SK-N-SH (cell line): ENCODE measurements at regions not wholly inside any gene's neighbourhood (a gene's known extent, or its start where the extent isn't known, plus 50 kb on each side); places are given as distances from the start of the nearest gene placed in this dataset.

Experiments
- CTCF ChIA-PET: fragments of 300-600, 350-600 bp; formaldehyde crosslinking; extraction: SDS; loops from one replicate; lab custom pipeline; 2021; lab: Yijun Ruan, JAX
- POLR2A ChIA-PET: fragments of 350-600 bp; sonication (Branson Sonifier 250); formaldehyde crosslinking; extraction: SDS; loops from one replicate; lab custom pipeline; 2020; ENCODE audit warnings: antibody characterized with exemption, inconsistent platforms; lab: Yijun Ruan, JAX
- DNase-seq: peaks from one replicate; pipeline ENCODE4 v3.0.0; 2012
- H2AFZ ChIP-seq: fragments of 200-600 bp; sonication (generic); 2 replicates; pipeline ENCODE4 v1.8.1; 2016; ENCODE audit warnings: antibody characterized with exemption, mild to moderate bottlenecking, low read depth
- H3F3A ChIP-seq: fragments of 200-600 bp; sonication (generic); replicated peaks from 2 replicates; pipeline ENCODE3; 2016; ENCODE audit warnings: antibody characterized with exemption, mild to moderate bottlenecking; ENCODE audit not compliant: insufficient read depth
- H3K27ac ChIP-seq, 2 experiments: fragments of 200-500 bp in 1 of 2; fragments of 200-600 bp in 1 of 2; sonication (Bioruptor generic) in 1 of 2; sonication (generic), shearing (Covaris generic) in 1 of 2; 2 replicates each; pipeline versions ENCODE4 v1.5.1 to v1.6.1; 2014 to 2016; ENCODE audit warnings: low read depth in 2 of 2, inconsistent platforms in 1 of 2, low read length in 1 of 2, mild to moderate bottlenecking in 1 of 2, mixed read lengths in 1 of 2
- H3K27me3 ChIP-seq: fragments of 200-600 bp; sonication (generic), shearing (Covaris generic); 2 replicates; pipeline ENCODE4 v1.6.1; 2016; ENCODE audit warnings: mixed run types; ENCODE audit not compliant: insufficient read depth
- H3K36me3 ChIP-seq, 2 experiments: fragments of 200-500 bp in 1 of 2; fragments of 200-600 bp in 1 of 2; sonication (Bioruptor generic) in 1 of 2; sonication (generic) in 1 of 2; replicated peaks in 1 of 2; 2 replicates each; pipeline versions ENCODE3 to v1.5.1; 2014 to 2016; ENCODE audit warnings: low read length in 1 of 2, mild to moderate bottlenecking in 1 of 2; ENCODE audit not compliant: insufficient read depth in 2 of 2, control insufficient read depth in 1 of 2
- H3K4me1 ChIP-seq, 2 experiments: fragments of 200-500 bp in 1 of 2; fragments of 200-600 bp in 1 of 2; sonication (Bioruptor generic) in 1 of 2; sonication (generic), shearing (Covaris generic) in 1 of 2; 2 replicates each; pipeline versions ENCODE4 v1.5.1 to v1.6.1; 2014 to 2016; ENCODE audit warnings: low read depth in 1 of 2, low read length in 1 of 2, mixed run types in 1 of 2; ENCODE audit not compliant: insufficient read depth in 2 of 2, control insufficient read depth in 1 of 2
- H3K4me2 ChIP-seq: fragments of 200-600 bp; sonication (generic), shearing (Covaris generic); 2 replicates; pipeline ENCODE4 v1.6.1; 2017; ENCODE audit warnings: mixed run types
- H3K4me3 ChIP-seq, 2 experiments: fragments of 200-500 bp in 1 of 2; fragments of 200-600 bp in 1 of 2; sonication (Bioruptor generic) in 1 of 2; sonication (generic), shearing (Covaris generic) in 1 of 2; 2 replicates each; pipeline versions ENCODE4 v1.5.1 to v1.8.1; 2014 to 2016; ENCODE audit warnings: low read depth in 2 of 2, inconsistent platforms in 1 of 2, low read length in 1 of 2, mild to moderate bottlenecking in 1 of 2, mixed read lengths in 1 of 2, moderate library complexity in 1 of 2
- H3K79me2 ChIP-seq: fragments of 200-600 bp; sonication (generic); 2 replicates; pipeline ENCODE4 v1.8.1; 2017; ENCODE audit warnings: mild to moderate bottlenecking; ENCODE audit not compliant: insufficient read depth
- H3K9ac ChIP-seq: fragments of 200-600 bp; sonication (generic); 2 replicates; pipeline ENCODE4 v1.6.1; 2017; ENCODE audit warnings: mixed run types
- H3K9me2 ChIP-seq: fragments of 200-600 bp; sonication (generic); 2 replicates; pipeline ENCODE4 v1.6.1; 2017; ENCODE audit warnings: mixed run types
- H3K9me3 ChIP-seq: fragments of 200-600 bp; sonication (generic); 2 replicates; pipeline ENCODE4 v1.6.1; 2017; ENCODE audit warnings: mixed run types, mild to moderate bottlenecking, moderate library complexity
- H4K20me1 ChIP-seq: fragments of 200-600 bp; sonication (generic); 2 replicates; pipeline ENCODE4 v1.6.1; 2017; ENCODE audit warnings: mild to moderate bottlenecking, mixed run types; ENCODE audit not compliant: insufficient read depth
- CTCF ChIP-seq: fragments of 200-600 bp; sonication (generic); IDR thresholded peaks from 2 replicates; pipeline ENCODE4 v1.6.1; 2017; ENCODE audit warnings: antibody characterized with exemption, mild to moderate bottlenecking, moderate library complexity
- ELF1 ChIP-seq: IDR thresholded peaks from 2 replicates; pipeline ENCODE4 v1.4.0; 2012
- EP300 ChIP-seq, 2 experiments: IDR thresholded peaks; 2 replicates each; pipeline versions ENCODE4 v1.4.0 to v1.6.1; 2012; ENCODE audit warnings: borderline replicate concordance in 1 of 2, low read depth in 1 of 2, low read length in 1 of 2
- EZH2phosphoT487 ChIP-seq: fragments of 200-600 bp; sonication (generic); IDR thresholded peaks from 2 replicates; pipeline ENCODE4 v1.6.1; 2017; ENCODE audit warnings: low read depth, mixed run types, mild to moderate bottlenecking, antibody characterized with exemption, moderate library complexity, borderline replicate concordance
- FOXM1 ChIP-seq: IDR thresholded peaks from 2 replicates; pipeline ENCODE4 v1.4.0; 2012; ENCODE audit warnings: low read depth, mild to moderate bottlenecking
- GABPA ChIP-seq: IDR thresholded peaks from 2 replicates; pipeline ENCODE4 v1.4.0; 2012; ENCODE audit warnings: low read depth, mild to moderate bottlenecking
- GATA2 ChIP-seq: sonication (generic); formaldehyde crosslinking; IDR thresholded peaks from 2 replicates; pipeline ENCODE4 v1.5.0; 2020; ENCODE audit warnings: mild to moderate bottlenecking, missing genetic modification reagents
- IRF3 ChIP-seq: fragments of 150-350 bp; IDR thresholded peaks from 2 replicates; pipeline ENCODE4 v1.6.1; 2016; ENCODE audit warnings: mild to moderate bottlenecking, low read depth, low read length
- JUND ChIP-seq: IDR thresholded peaks from 2 replicates; pipeline ENCODE4 v1.4.0; 2012
- MAX ChIP-seq: IDR thresholded peaks from 2 replicates; pipeline ENCODE4 v1.4.0; 2012; ENCODE audit warnings: low read depth
- MEF2A ChIP-seq: IDR thresholded peaks from 2 replicates; pipeline ENCODE4 v1.4.0; 2012; ENCODE audit warnings: low read depth, borderline replicate concordance
- NFIC ChIP-seq: IDR thresholded peaks from 2 replicates; pipeline ENCODE4 v1.4.0; 2012; ENCODE audit warnings: borderline replicate concordance
- NRF1 ChIP-seq: IDR thresholded peaks from 2 replicates; pipeline ENCODE4 v1.6.1; 2012; ENCODE audit warnings: low read depth, mild to moderate bottlenecking, low read length
- RAD21 ChIP-seq: IDR thresholded peaks from 2 replicates; pipeline ENCODE4 v1.6.1; 2012; ENCODE audit warnings: mild to moderate bottlenecking, low read length
- RFX5 ChIP-seq: IDR thresholded peaks from 2 replicates; pipeline ENCODE4 v1.6.1; 2012; ENCODE audit warnings: mild to moderate bottlenecking, improper control_type of control experiment, low read length
- SMC3 ChIP-seq: IDR thresholded peaks from 2 replicates; pipeline ENCODE4 v1.6.1; 2012; ENCODE audit warnings: low read depth, low read length, improper control_type of control experiment
- TCF12 ChIP-seq: IDR thresholded peaks from 2 replicates; pipeline ENCODE4 v1.4.0; 2012
- USF1 ChIP-seq: IDR thresholded peaks from 2 replicates; pipeline ENCODE4 v1.4.0; 2012; ENCODE audit warnings: low read depth, borderline replicate concordance
- USF2 ChIP-seq: fragments of 150-350 bp; IDR thresholded peaks from 2 replicates; pipeline ENCODE4 v1.6.1; 2017; ENCODE audit warnings: antibody characterized with exemption, low read length, low read depth, borderline replicate concordance
- ZBTB33 ChIP-seq: IDR thresholded peaks from 2 replicates; pipeline ENCODE4 v1.4.0; 2012; ENCODE audit warnings: low read depth, borderline replicate concordance
- WGBS: methylation state at CpG from one replicate; pipeline ENCODE4 v1.1.6; 2017; ENCODE audit warnings: low lambda C conversion rate; 5-methylcytosine and 5-hydroxymethylcytosine counted together

- Histone ChIP-seq H3K4me2 (no peak overlapping the region), H4K20me1 (no peaks in the 10 kb centered on the region), H3K36me3 (no peaks in the 10 kb centered on the region), H3K27me3 (no peaks in the 10 kb centered on the region), H3F3A (no peaks in the 10 kb centered on the region), H3K4me3 (no peak overlapping the region), H3K79me2 (no peaks in the 10 kb centered on the region), H3K4me1 (no peaks in the 10 kb centered on the region), H3K27ac (no peak overlapping the region), H2AFZ (no peak overlapping the region), H3K9me3 (no peaks in the 10 kb centered on the region), H3K9ac (no peak overlapping the region), H3K9me2 (no peaks in the 10 kb centered on the region)
- no peak for TF ChIP-seq JUND
- no peak for TF ChIP-seq USF2
- TF ChIP-seq MAX = no peak
- no peak for TF ChIP-seq EZH2phosphoT487
- TF ChIP-seq EP300 (IDR thresholded peaks at IDR 0.05; ENCODE audit: borderline replicate concordance in 1 of 2, low read depth in 1 of 2, low read length in 1 of 2) = no peak
- TF ChIP-seq USF1 = no peak
- no peak for TF ChIP-seq SMC3
- no peak for TF ChIP-seq RFX5
- no peak for TF ChIP-seq ELF1
- TF ChIP-seq CTCF = no peak
- TF ChIP-seq FOXM1 = no peak
- TF ChIP-seq RAD21 = no peak
- no peak for TF ChIP-seq IRF3
- TF ChIP-seq TCF12 = no peak
- TF ChIP-seq NRF1 = no peak
- no peak for TF ChIP-seq GABPA
- TF ChIP-seq MEF2A = no peak
- TF ChIP-seq NFIC = no peak
- TF ChIP-seq GATA2 = no peak
- TF ChIP-seq ZBTB33 = no peak
- POLR2A ChIA-PET = no interaction called here
- CTCF ChIA-PET = no interaction called here
- WGBS = 52% methylated on average over 5 of the region's 6 CpGs
- no peak for DNase-seq
Observed at GRCh38 chr16:52076332-52076731, 470.6 kb downstream of the TOX3 start.
